Large intestine (tissue), 3 donors: ENCODE measurements at regions not wholly inside any gene's neighbourhood (a gene's known extent, or its start where the extent isn't known, plus 50 kb on each side); places are given as distances from the start of the nearest gene placed in this dataset.

Experiments used
- DNase-seq, 2 donors: peaks; one replicate each; pipeline versions ENCODE4 v3.0.0 to v3.0.0-alpha.2; 2013
- H3K27ac ChIP-seq: one replicate; pipeline ENCODE4 v1.5.1; 2013; ENCODE audit warnings: low read length
- H3K27me3 ChIP-seq: 2 replicates; pipeline ENCODE4 v1.6.1; 2013; ENCODE audit warnings: low read length; ENCODE audit not compliant: control insufficient read depth, insufficient read depth
- H3K36me3 ChIP-seq: 2 replicates; pipeline ENCODE4 v1.6.1; 2013; ENCODE audit warnings: low read length; ENCODE audit not compliant: control insufficient read depth, insufficient read depth
- H3K4me1 ChIP-seq: one replicate; pipeline ENCODE4 v1.6.1; 2013; ENCODE audit warnings: low read length; ENCODE audit not compliant: control insufficient read depth, insufficient read depth
- H3K4me3 ChIP-seq: one replicate; pipeline ENCODE4 v1.5.1; 2013; ENCODE audit warnings: low read length
- H3K9me3 ChIP-seq: one replicate; pipeline ENCODE4 v1.6.1; 2013; ENCODE audit warnings: mild to moderate bottlenecking, low read depth, low read length, moderate library complexity; ENCODE audit not compliant: control insufficient read depth
- WGBS: methylation state at CpG from one replicate; pipeline ENCODE4 v1.1.5; 2013; ENCODE audit warnings: low lambda C conversion rate; ENCODE audit not compliant: insufficient coverage; 5-methylcytosine and 5-hydroxymethylcytosine counted together

DNA sequence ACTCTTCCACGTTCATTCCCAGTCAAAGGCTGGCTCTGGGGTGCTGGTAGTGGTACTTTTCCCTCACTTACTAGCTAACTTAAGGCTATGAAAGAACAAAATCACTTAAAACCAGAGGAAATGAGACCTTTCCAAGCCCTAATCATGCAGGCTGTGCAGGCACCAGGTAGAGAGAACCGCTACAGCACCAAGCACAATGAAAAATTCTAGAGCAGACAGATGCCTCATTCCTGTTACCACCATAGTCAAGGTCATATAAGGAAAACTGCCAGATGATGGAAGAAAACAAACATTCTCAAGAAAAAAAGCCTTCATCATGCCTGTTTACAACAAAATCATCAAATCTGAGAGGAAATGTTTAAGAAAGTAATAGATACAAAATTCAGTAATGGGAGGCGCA, 374.4 kb upstream of the PDE4D start:
- H3K27ac ChIP-seq, result no peak overlapping the region
- WGBS, result no CpG with 5 or more reads among the region's 3 CpGs
- H3K4me3 ChIP-seq, result no peak overlapping the region
- H3K27me3 ChIP-seq, result peaks cover 2% of the 10 kb centered on the region
- no peaks in the 10 kb centered on the region for H3K36me3 ChIP-seq
- DNase-seq, result no peak
- H3K9me3 ChIP-seq, result no peaks in the 10 kb centered on the region
- H3K4me1 ChIP-seq, result no peaks in the 10 kb centered on the region

DNA sequence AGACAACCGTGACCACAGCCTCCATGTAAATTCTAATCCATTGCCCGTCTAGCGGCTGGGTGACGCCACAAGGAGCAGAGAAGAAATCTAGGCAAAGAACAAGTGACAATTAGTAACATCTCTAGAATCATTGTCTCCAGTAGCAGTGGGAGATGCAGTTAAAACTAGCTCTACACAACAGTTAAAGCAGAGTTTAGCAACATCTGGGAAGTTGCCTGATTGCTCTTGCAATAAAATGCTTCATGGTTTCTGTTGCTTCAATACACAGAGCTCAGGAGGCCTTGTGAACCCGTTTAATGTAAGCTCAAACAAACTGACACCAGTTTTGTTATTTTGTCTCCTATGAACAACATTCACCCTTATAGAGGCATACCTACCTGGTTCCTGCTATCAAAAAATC, 369.8 kb upstream of the PDE4D start:
- Histone ChIP-seq H3K36me3 (no peaks in the 10 kb centered on the region), H3K4me1 (peaks cover 3% of the 10 kb centered on the region), H3K27ac (no peak overlapping the region), H3K9me3 (no peaks in the 10 kb centered on the region), H3K27me3 (peaks cover 2% of the 10 kb centered on the region), H3K4me3 (no peak overlapping the region)
- WGBS, result 100% methylated on average over 1 of the region's 5 CpGs
- DNase-seq, result no peak

DNA sequence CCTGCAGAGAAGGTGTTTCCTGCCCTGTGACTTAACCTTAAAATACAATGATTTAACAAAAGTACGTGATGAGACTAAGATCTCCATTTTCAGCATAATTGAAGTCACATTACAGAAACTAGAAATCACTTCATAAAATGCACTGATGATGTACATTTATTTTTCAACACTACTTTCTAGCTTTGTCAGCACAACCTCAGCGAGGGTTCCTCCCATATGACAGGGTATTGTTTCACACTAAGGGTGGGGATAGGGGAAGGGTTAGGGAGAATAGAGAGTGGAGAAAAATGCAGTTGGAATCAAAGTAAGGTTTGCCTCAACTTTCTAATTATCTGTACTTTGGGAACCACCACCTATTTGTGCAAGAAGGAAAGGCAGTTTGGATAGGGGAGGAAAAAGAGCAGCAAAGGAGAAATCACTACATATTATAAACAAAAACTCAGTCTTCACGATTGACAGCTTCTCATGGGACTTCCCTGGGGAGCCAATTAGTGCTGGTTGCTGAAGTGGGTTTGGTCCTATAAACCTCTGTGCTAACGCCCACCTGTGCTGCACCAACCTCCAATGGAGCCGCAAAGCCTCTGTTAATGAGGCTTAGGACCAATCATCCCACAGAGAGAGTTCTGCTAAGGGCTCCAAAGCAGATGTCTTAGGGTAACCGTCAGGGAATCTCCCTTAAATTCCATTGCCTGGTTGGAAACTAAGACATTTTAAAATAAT, 369.2 kb upstream of the PDE4D start:
- no peak overlapping the region for H3K27ac ChIP-seq
- H3K4me1 ChIP-seq, result peaks cover 3% of the 10 kb centered on the region
- H3K36me3 ChIP-seq, result no peaks in the 10 kb centered on the region
- WGBS, result 71% methylated on average over 1 of the region's 6 CpGs
- no peak overlapping the region for H3K4me3 ChIP-seq
- no peak for DNase-seq
- peaks cover 2% of the 10 kb centered on the region for H3K27me3 ChIP-seq
- no peaks in the 10 kb centered on the region for H3K9me3 ChIP-seq

DNA sequence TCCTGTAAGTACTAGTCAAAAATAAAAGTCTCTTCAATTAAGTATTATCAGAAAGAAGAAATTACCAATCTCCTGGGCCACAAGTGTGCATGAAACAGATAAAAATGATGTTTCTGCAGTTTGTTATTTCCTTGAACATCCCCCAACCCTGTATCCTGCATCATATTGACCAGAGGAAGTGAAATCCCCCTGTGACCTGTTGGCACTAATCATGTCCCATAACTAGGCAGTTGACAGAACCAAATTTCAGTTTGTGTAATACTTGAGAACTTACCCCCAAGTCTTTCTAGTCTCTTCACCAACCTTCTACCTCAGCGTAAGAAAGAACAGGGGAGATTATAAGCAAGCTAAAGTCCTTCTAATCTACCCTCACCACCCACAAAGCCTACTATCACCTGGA, 368.2 kb upstream of the PDE4D start:
- DNase-seq, result no peak
- Histone ChIP-seq H3K4me1 (peaks cover 3% of the 10 kb centered on the region), H3K36me3 (no peaks in the 10 kb centered on the region), H3K4me3 (no peak overlapping the region), H3K27ac (no peak overlapping the region), H3K9me3 (no peaks in the 10 kb centered on the region), H3K27me3 (peaks cover 2% of the 10 kb centered on the region)
- WGBS, result no CpG with 5 or more reads among the region's 1 CpG

DNA sequence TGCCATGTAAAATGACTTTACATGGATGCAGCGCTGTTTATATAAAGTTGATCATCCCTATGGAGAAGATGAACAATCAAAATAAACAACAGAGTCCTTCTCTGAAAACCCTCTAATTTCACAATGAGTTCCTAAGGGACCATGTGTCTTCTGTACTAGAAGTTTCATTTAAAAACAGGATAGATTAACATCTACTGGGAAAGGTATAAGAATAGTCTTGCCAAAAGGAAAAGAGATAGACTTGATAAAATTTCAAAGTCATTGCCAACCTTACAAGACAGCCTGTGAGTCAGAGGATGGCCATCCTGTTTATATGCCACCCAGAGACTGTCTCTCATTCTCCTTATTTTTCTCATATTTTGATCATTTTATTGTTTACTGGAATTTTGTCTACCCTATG, 367.1 kb upstream of the PDE4D start:
- H3K27ac ChIP-seq, result no peak overlapping the region
- no peaks in the 10 kb centered on the region for H3K36me3 ChIP-seq
- H3K27me3 ChIP-seq, result peaks cover 2% of the 10 kb centered on the region
- no CpG with 5 or more reads among the region's 1 CpG for WGBS
- H3K4me3 ChIP-seq, result no peak overlapping the region
- peaks cover 3% of the 10 kb centered on the region for H3K4me1 ChIP-seq
- H3K9me3 ChIP-seq, result no peaks in the 10 kb centered on the region
- DNase-seq, result no peak

DNA sequence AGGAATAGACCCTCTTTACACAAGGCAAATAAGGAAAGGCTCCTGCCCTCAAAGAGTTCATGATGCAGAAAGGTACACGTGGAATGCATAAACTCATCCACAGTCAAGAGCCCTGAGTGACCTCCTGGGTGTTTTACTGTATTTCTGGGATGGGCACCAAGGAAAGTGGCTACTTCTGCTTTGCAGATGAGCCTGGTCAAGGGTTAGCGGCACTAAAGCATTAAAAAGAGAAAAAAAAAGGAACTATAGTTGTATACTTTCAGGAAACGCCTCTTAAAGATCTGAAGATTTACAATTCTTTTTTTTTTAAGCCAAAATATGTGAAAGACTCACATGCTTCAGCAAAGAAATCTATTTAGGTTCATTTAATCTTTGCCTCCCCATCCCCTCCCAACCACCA, 366.2 kb upstream of the PDE4D start:
- WGBS, result 68% methylated on average over 2 of the region's 3 CpGs
- DNase-seq, result no peak
- Histone ChIP-seq H3K4me1 (peaks cover 3% of the 10 kb centered on the region), H3K27ac (no peak overlapping the region), H3K36me3 (no peaks in the 10 kb centered on the region), H3K27me3 (no peaks in the 10 kb centered on the region), H3K9me3 (no peaks in the 10 kb centered on the region), H3K4me3 (no peak overlapping the region)

DNA sequence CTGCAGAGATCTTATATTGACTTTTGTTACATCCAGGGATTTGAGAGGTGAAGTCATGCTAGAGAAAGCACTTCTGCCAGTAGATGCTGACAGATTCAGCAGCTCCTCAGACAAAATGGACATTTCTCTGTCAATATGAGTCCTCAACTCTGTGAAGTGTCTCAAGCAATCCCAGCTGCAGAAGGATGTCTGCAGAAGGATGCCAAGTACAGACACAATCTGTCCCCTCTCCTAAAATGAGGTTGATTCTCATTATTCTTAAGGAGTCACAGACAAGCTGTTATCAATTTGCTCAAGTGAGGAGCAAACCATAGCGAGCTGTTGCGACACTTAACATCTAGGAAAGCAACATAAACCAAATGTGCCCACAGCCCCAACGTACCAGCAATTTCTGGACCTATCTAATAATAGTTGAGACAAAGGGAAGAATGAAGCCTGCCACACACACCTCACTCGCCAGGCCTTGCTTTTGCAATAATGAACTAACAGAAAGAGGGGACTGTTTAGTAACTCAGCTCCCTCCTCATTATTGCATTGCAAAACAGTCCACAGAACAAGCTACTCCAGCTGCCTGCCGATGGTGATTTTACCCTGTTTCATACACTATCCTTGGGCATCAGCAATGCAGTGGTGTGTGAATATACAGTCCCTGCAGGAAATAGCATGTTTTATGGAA, 364.2 kb upstream of the PDE4D start:
- peaks cover 3% of the 10 kb centered on the region for H3K4me1 ChIP-seq
- H3K27me3 ChIP-seq, result peaks cover 2% of the 10 kb centered on the region
- no peak for DNase-seq
- H3K27ac ChIP-seq, result no peak overlapping the region
- H3K9me3 ChIP-seq, result no peaks in the 10 kb centered on the region
- H3K36me3 ChIP-seq, result no peaks in the 10 kb centered on the region
- no CpG with 5 or more reads among the region's 5 CpGs for WGBS
- H3K4me3 ChIP-seq, result no peak overlapping the region

DNA sequence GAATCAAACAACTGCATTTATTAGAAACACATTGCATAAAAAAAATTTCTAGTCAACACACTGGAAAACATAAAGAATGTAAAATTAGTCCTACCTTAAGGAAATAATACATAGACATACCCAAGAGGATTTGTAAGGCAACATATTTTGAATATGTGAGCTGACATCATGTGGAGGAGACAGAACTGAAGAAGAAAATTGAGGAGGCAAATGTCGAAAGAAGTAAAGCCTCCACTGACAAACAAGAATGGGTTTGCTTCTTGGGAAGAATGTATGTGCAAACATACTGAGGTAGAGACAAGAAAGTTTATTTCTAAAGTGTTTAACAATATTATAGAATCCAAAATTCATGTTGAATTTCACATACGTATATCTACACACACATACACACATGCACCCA, 363.0 kb upstream of the PDE4D start:
- H3K36me3 ChIP-seq, result no peaks in the 10 kb centered on the region
- no peak overlapping the region for H3K27ac ChIP-seq
- H3K9me3 ChIP-seq, result no peaks in the 10 kb centered on the region
- peaks cover 2% of the 10 kb centered on the region for H3K27me3 ChIP-seq
- H3K4me1 ChIP-seq, result peaks cover 3% of the 10 kb centered on the region
- no peak for DNase-seq
- no peak overlapping the region for H3K4me3 ChIP-seq
- WGBS, result 100% methylated on average over 1 of the region's 2 CpGs

DNA sequence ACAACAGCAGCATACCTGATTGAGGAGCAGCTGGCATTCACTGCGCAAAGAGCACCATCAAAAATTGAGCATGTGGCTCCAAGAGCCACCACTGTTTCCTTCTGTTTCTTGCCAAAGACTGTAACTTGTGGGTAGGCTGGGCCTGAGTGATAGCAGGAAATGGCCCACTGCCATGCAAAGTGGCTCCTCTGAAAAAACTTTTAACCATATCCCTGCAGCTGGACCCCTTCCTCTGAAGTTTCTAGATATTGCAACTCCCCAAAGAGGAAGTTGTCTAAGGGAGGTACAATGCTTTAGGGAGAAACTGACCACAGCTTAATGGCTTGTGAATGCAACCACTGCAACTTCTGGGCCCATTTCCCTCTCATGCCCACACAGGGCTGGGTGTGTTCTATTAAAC, 355.4 kb upstream of the PDE4D start:
- H3K36me3 ChIP-seq, result no peaks in the 10 kb centered on the region
- H3K4me3 ChIP-seq, result no peak overlapping the region
- DNase-seq, result no peak
- no peaks in the 10 kb centered on the region for H3K4me1 ChIP-seq
- WGBS, result no CpG with 5 or more reads among the region's 1 CpG
- no peak overlapping the region for H3K27ac ChIP-seq
- H3K9me3 ChIP-seq, result no peaks in the 10 kb centered on the region
- no peaks in the 10 kb centered on the region for H3K27me3 ChIP-seq

DNA sequence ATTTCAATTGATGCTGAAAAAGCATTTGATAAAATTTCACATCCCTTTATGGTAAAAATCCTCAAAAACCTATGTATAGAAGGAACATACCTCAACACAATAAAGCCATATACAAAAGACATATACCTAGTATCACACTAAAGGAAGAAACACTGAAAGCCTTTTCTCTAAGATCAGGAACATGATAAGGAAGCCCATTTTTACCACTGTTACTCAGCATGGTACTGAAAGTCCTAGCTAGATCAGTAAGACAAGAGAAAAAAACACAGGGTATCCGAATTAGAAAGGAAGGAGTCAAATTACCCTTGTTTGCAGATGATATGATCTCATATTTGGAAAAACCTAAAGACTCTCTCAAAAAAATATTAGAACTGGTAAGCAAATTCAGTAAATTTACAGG, 350.2 kb upstream of the PDE4D start:
- WGBS, result no CpG with 5 or more reads among the region's 1 CpG
- no peak for DNase-seq

More for the DNA sequence above, 350.2 kb upstream of the PDE4D start:
- Histone ChIP-seq H3K4me3 (no peak overlapping the region), H3K4me1 (no peaks in the 10 kb centered on the region), H3K36me3 (no peaks in the 10 kb centered on the region), H3K9me3 (no peaks in the 10 kb centered on the region), H3K27ac (no peak overlapping the region), H3K27me3 (no peaks in the 10 kb centered on the region)
